HepG2 (cell line): ENCODE measurements at regions not wholly inside any gene's neighbourhood (a gene's known extent, or its start where the extent isn't known, plus 50 kb on each side); places are given as distances from the start of the nearest gene placed in this dataset.

Experiments used
- ATAC-seq: fragments of 200-7000 bp; cut with Tn5 transposase; 3 replicates; pipeline ENCODE4 v1.9.1; 2020; ENCODE audit warnings: mild to moderate bottlenecking, moderate library complexity
- BruUV-seq: library from RNA; stranded (reverse); fragments of 400-500 nt; replicated peaks from 2 replicates; lab custom pipeline; 2021; lab: Mats Ljungman, UMichigan
- CTCF ChIA-PET: fragments of 300-600 bp; formaldehyde crosslinking; extraction: SDS; loops from one replicate; lab custom pipeline; 2021; ENCODE audit warnings: low total read pairs, inconsistent platforms, low intra/inter-chr PET ratio; lab: Yijun Ruan, JAX
- POLR2A ChIA-PET: fragments of 350-600 bp; sonication (Branson Sonifier 250); formaldehyde crosslinking; loops from one replicate; lab custom pipeline; 2020; ENCODE audit warnings: antibody characterized with exemption, inconsistent platforms; lab: Yijun Ruan, JAX
- DNase-seq: peaks from one replicate; pipeline ENCODE4 v3.0.0-alpha.2; 2015; ENCODE audit warnings: low spot score
- FAIRE-seq: peaks from 3 replicates; lab custom pipeline; 2011; peaks lifted over from hg19 to GRCh38; lab: Jason Lieb, UNC
- H2AFZ ChIP-seq: one replicate; pipeline ENCODE4 v1.6.1; 2011; ENCODE audit warnings: low read length, inconsistent platforms
- H3K27ac ChIP-seq: fragments of 300-600 bp; 3 replicates; pipeline ENCODE4 v1.8.0; 2011; ENCODE audit warnings: mixed run types, mild to moderate bottlenecking, mixed read lengths, low read length, inconsistent platforms; ENCODE audit not compliant: insufficient read depth; ENCODE audit errors: extremely low read length
- H3K27me3 ChIP-seq, 2 experiments: fragments of 200-600 bp in 1 of 2; 2 replicates in 1 of 2; 3 replicates in 1 of 2; pipeline versions ENCODE4 v1.6.0 to v1.8.0; 2011; ENCODE audit warnings: low read length in 2 of 2, mild to moderate bottlenecking in 2 of 2, moderate library complexity in 2 of 2, inconsistent platforms in 1 of 2; ENCODE audit not compliant: insufficient read depth in 2 of 2, control insufficient read depth in 1 of 2
- H3K36me3 ChIP-seq, 2 experiments: fragments of 200-600 bp in 1 of 2; replicated peaks in 1 of 2; 2 replicates in 1 of 2; 3 replicates in 1 of 2; pipeline versions ENCODE4 v1.5.1 to v1.8.0; 2011; ENCODE audit warnings: low read length in 2 of 2, inconsistent platforms in 1 of 2; ENCODE audit not compliant: insufficient read depth in 2 of 2, control insufficient read depth in 1 of 2
- H3K4me1 ChIP-seq: 2 replicates; pipeline ENCODE4 v1.5.1; 2012; ENCODE audit warnings: low read length, inconsistent platforms; ENCODE audit not compliant: insufficient read depth
- H3K4me2 ChIP-seq: 2 replicates; pipeline ENCODE4 v1.6.0; 2011; ENCODE audit warnings: low read depth, low read length, inconsistent platforms
- H3K4me3 ChIP-seq, 3 experiments: fragments of 200-600 bp in 1 of 3; sonication (generic), shearing (Covaris generic) in 1 of 3; replicated peaks in 1 of 3; 2 replicates each; pipeline ENCODE4 v1.5.1; 2011 to 2016; ENCODE audit warnings: low read length in 3 of 3, inconsistent platforms in 2 of 3, low read depth in 2 of 3, mild to moderate bottlenecking in 2 of 3, control low read depth in 1 of 3, mixed read lengths in 1 of 3; ENCODE audit not compliant: insufficient read depth in 1 of 3
- H3K79me2 ChIP-seq: one replicate; pipeline ENCODE4 v1.6.1; 2011; ENCODE audit warnings: low read length, inconsistent platforms; ENCODE audit not compliant: insufficient read depth
- H3K9ac ChIP-seq: 2 replicates; pipeline ENCODE4 v1.6.0; 2011; ENCODE audit warnings: mild to moderate bottlenecking, low read depth, low read length, inconsistent platforms; ENCODE audit not compliant: insufficient read depth
- H3K9me3 ChIP-seq: 2 replicates; pipeline ENCODE4 v1.5.1; 2012; ENCODE audit warnings: mild to moderate bottlenecking, low read length
- H4K20me1 ChIP-seq: 2 replicates; pipeline ENCODE4 v1.6.0; 2011; ENCODE audit warnings: inconsistent platforms, mild to moderate bottlenecking, low read length, moderate library complexity; ENCODE audit not compliant: insufficient read depth
- CERS6 ChIP-seq: sonication (generic); formaldehyde crosslinking; IDR thresholded peaks from 2 replicates; pipeline ENCODE4 v1.5.0; 2020; ENCODE audit warnings: missing genetic modification reagents
- DPF2 ChIP-seq: sonication (generic); formaldehyde crosslinking; IDR thresholded peaks from 2 replicates; pipeline ENCODE4 v1.4.0; 2020; ENCODE audit warnings: mild to moderate bottlenecking, low read depth, missing genetic modification reagents, borderline replicate concordance
- FOXA3 ChIP-seq: IDR thresholded peaks from 2 replicates; pipeline ENCODE4 v1.6.1; 2016; ENCODE audit warnings: missing genetic modification reagents, missing compliant biosample characterization
- HOXA7 ChIP-seq: sonication (generic); formaldehyde crosslinking; IDR thresholded peaks from 2 replicates; pipeline ENCODE4 v1.8.1; 2022; ENCODE audit warnings: mild to moderate bottlenecking, missing genetic modification reagents, moderate library complexity
- MED1 ChIP-seq: sonication (generic); formaldehyde crosslinking; IDR thresholded peaks from 2 replicates; pipeline ENCODE4 v1.4.0; 2020; ENCODE audit warnings: missing genetic modification reagents
- RNF2 ChIP-seq: fragments of 450-650 bp; conservative IDR thresholded peaks from 2 replicates; pipeline ENCODE4 v1.6.1; 2016; ENCODE audit warnings: low read depth
- SALL1 ChIP-seq: sonication (generic); formaldehyde crosslinking; IDR thresholded peaks from 2 replicates; pipeline ENCODE4 v1.8.0; 2022; ENCODE audit warnings: mild to moderate bottlenecking, missing genetic modification reagents
- ZBTB14 ChIP-seq: sonication (generic); formaldehyde crosslinking; IDR thresholded peaks from 2 replicates; pipeline ENCODE4 v1.4.0; 2020; ENCODE audit warnings: missing genetic modification reagents
- ZBTB20 ChIP-seq: sonication (generic); formaldehyde crosslinking; IDR thresholded peaks from 2 replicates; pipeline ENCODE4 v1.8.1; 2023; ENCODE audit warnings: missing genetic modification reagents, low read depth, mild to moderate bottlenecking, borderline replicate concordance
- ZGPAT ChIP-seq: IDR thresholded peaks from 2 replicates; pipeline ENCODE4 v1.6.1; 2016; ENCODE audit warnings: mild to moderate bottlenecking
- ZNF138 ChIP-seq: sonication (generic); formaldehyde crosslinking; IDR thresholded peaks from 2 replicates; pipeline ENCODE4 v1.5.0; 2020; ENCODE audit warnings: mild to moderate bottlenecking, low read depth, missing genetic modification reagents
- ZNF33B ChIP-seq: sonication (generic); formaldehyde crosslinking; IDR thresholded peaks from 2 replicates; pipeline ENCODE4 v1.5.1; 2020; ENCODE audit warnings: mild to moderate bottlenecking, missing genetic modification reagents
- ZNF577 ChIP-seq: sonication (generic); formaldehyde crosslinking; IDR thresholded peaks from 2 replicates; pipeline ENCODE4 v1.4.0; 2020; ENCODE audit warnings: mild to moderate bottlenecking, low read depth, missing genetic modification reagents, borderline replicate concordance
- ZNF790 ChIP-seq: sonication (generic); formaldehyde crosslinking; IDR thresholded peaks from 2 replicates; pipeline ENCODE4 v1.8.0; 2022; ENCODE audit warnings: missing genetic modification reagents, mild to moderate bottlenecking, borderline replicate concordance
- WGBS: methylation state at CpG from one replicate; pipeline ENCODE4 v1.1.6; 2017; ENCODE audit warnings: low lambda C conversion rate; 5-methylcytosine and 5-hydroxymethylcytosine counted together
- in situ Hi-C: cut with HindIII; loops from 2 replicates; pipeline ENCODE4 v1.10.0; 2017; ENCODE audit warnings: low pct_unique_long_range_greater_than_20kb; ENCODE audit not compliant: extremely low pct_ligation_motif_present
- intact Hi-C: fragments of 100-400 bp; cut with micrococcal nuclease; formaldehyde crosslinking; loops from one replicate; pipeline ENCODE4 v1.10.0; 2022; ENCODE audit not compliant: unreplicated experiment

- BruUV-seq = no TSS peak
- no peak overlapping the region for H3K9ac ChIP-seq
- no peak overlapping the region for H3K27ac ChIP-seq
- no peak overlapping the region for H2AFZ ChIP-seq
- ChIA-PET POLR2A (interaction anchor here (2.1 kb wide), 1 partner anchor 11 kb away, joined by 6 read pairs; no protein-coding TSS in a partner anchor), CTCF (no interaction called here)
- H3K4me3 ChIP-seq = no peak overlapping the region
- intact Hi-C loops (no loop called here), in situ Hi-C loops (no loop called here)
- WGBS = no CpG with 5 or more reads among the region's 2 CpGs
- no peaks in the 10 kb centered on the region for H4K20me1 ChIP-seq
- no peak for DNase-seq
- no peak for FAIRE-seq
- peaks cover 46% of the 10 kb centered on the region for H3K4me1 ChIP-seq
- no peaks in the 10 kb centered on the region for H3K9me3 ChIP-seq
- no peak overlapping the region for H3K4me2 ChIP-seq
- H3K27me3 ChIP-seq = no peaks in the 10 kb centered on the region
- no peak for ATAC-seq
- H3K79me2 ChIP-seq = no peaks in the 10 kb centered on the region
- TF ChIP-seq ZGPAT (CRISPR knock-in tag) = no peak
- TF ChIP-seq ZBTB20 (CRISPR knock-in tag) = no peak
- no peak for TF ChIP-seq HOXA7 (CRISPR knock-in tag)
- TF ChIP-seq ZNF577 = no peak
- no peak for TF ChIP-seq CERS6 (CRISPR knock-in tag)
- no peak for TF ChIP-seq ZBTB14 (CRISPR knock-in tag)
- TF ChIP-seq DPF2 (CRISPR knock-in tag) = no peak
- no peak for TF ChIP-seq ZNF790 (CRISPR knock-in tag)
- no peak for TF ChIP-seq FOXA3 (CRISPR knock-in tag)
- TF ChIP-seq ZNF33B (CRISPR knock-in tag) = no peak
- TF ChIP-seq ZNF138 = no peak
- TF ChIP-seq MED1 = no peak
- TF ChIP-seq RNF2 = no peak
- TF ChIP-seq SALL1 (CRISPR knock-in tag) = no peak
- no peaks in the 10 kb centered on the region for H3K36me3 ChIP-seq
Observed at GRCh38 chr15:67957435-67958132, 96.5 kb upstream of the PIAS1 start.
